Colonic mucosa (tissue), 4 donors: ENCODE measurements at regions not wholly inside any gene's neighbourhood (a gene's known extent, or its start where the extent isn't known, plus 50 kb on each side); places are given as distances from the start of the nearest gene placed in this dataset.

Experiments
- DNase-seq: peaks from one replicate; pipeline ENCODE4 v3.0.0-alpha.2; 2020
- H3K27ac ChIP-seq: fragments of 200-600 bp; one replicate; pipeline ENCODE4 v1.8.0; 2021
- H3K27me3 ChIP-seq: fragments of 200-600 bp; one replicate; pipeline ENCODE4 v1.8.0; 2021
- H3K36me3 ChIP-seq: fragments of 200-600 bp; one replicate; pipeline ENCODE4 v1.8.0; 2021
- H3K4me1 ChIP-seq: fragments of 200-600 bp; one replicate; pipeline ENCODE4 v1.8.0; 2021; ENCODE audit warnings: mild to moderate bottlenecking
- H3K4me3 ChIP-seq: fragments of 200-600 bp; one replicate; pipeline ENCODE4 v1.8.0; 2021
- H3K9ac ChIP-seq, 2 donors: one replicate each; pipeline ENCODE4 v1.7.0; 2013; ENCODE audit warnings: control low read depth in 2 of 2, low read depth in 2 of 2, low read length in 2 of 2
- H3K9me3 ChIP-seq: fragments of 200-600 bp; one replicate; pipeline ENCODE4 v1.8.0; 2021
- intact Hi-C: fragments of 100-400 bp; cut with DNase I; formaldehyde crosslinking; loops from one replicate; pipeline ENCODE4 v1.14.1; 2022
- TF ChIP-seq, protein P1 (sequence below): fragments of 200-600 bp; IDR thresholded peaks from one replicate; pipeline ENCODE4 v1.8.0; 2022; ENCODE audit warnings: antibody characterized with exemption, mild to moderate bottlenecking
- donor health status: healthy.
- donor health status: DM: no; HTN: no; CAD: no.
- donor health status: DM: no; HTN: no; CAD: no.

DNA sequence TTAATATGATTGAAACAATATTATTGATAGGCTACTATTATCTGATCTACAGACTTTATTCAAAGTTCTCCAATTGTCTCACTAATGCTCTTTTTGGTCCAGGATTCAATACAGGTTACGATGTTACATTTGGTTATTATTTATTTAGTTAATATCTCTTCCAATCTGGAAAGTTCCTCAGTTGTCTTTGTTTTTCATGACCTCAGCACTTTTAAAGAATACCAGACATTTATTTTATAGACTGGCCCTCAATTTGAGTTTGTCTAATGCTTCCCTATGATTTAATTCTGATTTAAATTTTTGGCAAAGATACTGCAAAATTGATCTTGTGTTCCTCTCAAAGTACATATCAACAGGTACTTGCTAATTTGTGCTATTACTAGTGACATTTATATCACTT lies 937.4 kb downstream of the KCNMA1 start:
- Histone ChIP-seq H3K4me1 (no peaks in the 10 kb centered on the region), H3K4me3 (no peak overlapping the region), H3K36me3 (no peaks in the 10 kb centered on the region), H3K27ac (no peak overlapping the region), H3K27me3 (no peaks in the 10 kb centered on the region), H3K9ac (no peak overlapping the region), H3K9me3 (no peaks in the 10 kb centered on the region)
- DNase-seq = no peak
- intact Hi-C loops = no loop called here
- TF ChIP-seq, protein P1, sequence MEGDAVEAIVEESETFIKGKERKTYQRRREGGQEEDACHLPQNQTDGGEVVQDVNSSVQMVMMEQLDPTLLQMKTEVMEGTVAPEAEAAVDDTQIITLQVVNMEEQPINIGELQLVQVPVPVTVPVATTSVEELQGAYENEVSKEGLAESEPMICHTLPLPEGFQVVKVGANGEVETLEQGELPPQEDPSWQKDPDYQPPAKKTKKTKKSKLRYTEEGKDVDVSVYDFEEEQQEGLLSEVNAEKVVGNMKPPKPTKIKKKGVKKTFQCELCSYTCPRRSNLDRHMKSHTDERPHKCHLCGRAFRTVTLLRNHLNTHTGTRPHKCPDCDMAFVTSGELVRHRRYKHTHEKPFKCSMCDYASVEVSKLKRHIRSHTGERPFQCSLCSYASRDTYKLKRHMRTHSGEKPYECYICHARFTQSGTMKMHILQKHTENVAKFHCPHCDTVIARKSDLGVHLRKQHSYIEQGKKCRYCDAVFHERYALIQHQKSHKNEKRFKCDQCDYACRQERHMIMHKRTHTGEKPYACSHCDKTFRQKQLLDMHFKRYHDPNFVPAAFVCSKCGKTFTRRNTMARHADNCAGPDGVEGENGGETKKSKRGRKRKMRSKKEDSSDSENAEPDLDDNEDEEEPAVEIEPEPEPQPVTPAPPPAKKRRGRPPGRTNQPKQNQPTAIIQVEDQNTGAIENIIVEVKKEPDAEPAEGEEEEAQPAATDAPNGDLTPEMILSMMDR = no peak

DNA sequence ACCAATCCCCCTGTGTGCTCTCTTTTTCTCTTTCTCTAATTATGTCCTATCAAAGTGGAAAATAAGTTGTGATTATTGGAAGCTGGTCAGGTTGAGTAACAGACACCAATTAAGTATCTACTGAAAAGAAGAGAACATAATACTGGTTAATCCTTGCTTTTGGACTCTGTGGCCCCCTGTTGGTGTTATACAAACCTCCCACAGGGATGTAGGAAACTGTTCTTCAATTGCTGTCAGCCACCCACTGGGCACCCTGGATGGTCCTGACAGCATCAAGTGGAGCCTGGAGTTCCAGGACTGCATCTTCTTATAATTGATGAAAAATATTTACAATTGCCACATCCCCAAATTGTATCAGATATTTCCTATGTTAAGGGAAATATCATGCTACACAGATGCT lies 939.7 kb downstream of the KCNMA1 start:
- DNase-seq = no peak
- Histone ChIP-seq H3K4me1 (no peaks in the 10 kb centered on the region), H3K9me3 (no peaks in the 10 kb centered on the region), H3K36me3 (no peaks in the 10 kb centered on the region), H3K4me3 (no peak overlapping the region), H3K9ac (no peak overlapping the region), H3K27ac (no peak overlapping the region), H3K27me3 (no peaks in the 10 kb centered on the region)
- TF ChIP-seq, protein P1 = no peak
- intact Hi-C loops = no loop called here

DNA sequence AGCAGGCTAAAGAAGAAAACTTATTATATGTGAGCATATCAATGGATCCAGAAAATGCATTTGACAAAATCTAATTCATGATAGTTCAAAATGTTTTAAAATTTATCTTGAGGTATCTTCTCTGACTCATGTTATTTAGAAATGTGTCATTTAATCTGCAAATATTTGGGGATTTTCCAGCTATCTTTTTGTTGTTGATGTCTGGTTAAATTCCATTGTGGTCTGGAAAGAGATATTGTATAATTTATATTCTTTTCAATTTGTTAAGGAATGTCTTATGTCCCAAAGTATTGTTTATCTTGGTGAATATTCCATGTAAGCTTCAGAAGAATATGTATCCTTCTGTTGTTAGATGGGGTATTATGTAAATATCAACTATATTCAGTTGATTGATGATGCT lies 942.5 kb downstream of the KCNMA1 start:
- H3K4me3 ChIP-seq = no peak overlapping the region
- H3K27me3 ChIP-seq = no peaks in the 10 kb centered on the region
- H3K9me3 ChIP-seq = no peaks in the 10 kb centered on the region
- no peak overlapping the region for H3K9ac ChIP-seq
- intact Hi-C loops = no loop called here
- H3K36me3 ChIP-seq = no peaks in the 10 kb centered on the region
- H3K27ac ChIP-seq = no peak overlapping the region
- no peak for DNase-seq
- no peaks in the 10 kb centered on the region for H3K4me1 ChIP-seq
- TF ChIP-seq, protein P1 = no peak

DNA sequence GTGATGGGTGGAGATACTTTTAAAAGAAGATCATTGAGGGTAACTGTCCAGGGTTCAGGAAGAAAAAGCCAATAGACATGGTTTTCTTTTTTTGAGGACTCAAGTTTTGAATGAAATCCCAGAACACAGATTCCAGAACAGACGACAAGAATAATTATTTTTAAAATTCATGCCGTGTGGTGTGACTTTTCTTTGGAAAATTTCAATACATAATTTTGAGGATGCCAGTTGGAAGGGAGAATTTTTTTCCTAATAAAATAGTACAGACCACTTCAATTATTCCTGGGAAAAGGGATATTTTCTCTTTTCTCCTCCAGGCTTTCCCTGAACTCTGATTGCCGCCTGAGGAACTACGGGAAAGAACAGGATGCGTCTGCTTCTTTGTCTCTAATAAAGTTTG lies 951.4 kb downstream of the KCNMA1 start:
- Histone ChIP-seq H3K36me3 (no peaks in the 10 kb centered on the region), H3K4me1 (no peaks in the 10 kb centered on the region), H3K27me3 (no peaks in the 10 kb centered on the region), H3K4me3 (no peak overlapping the region), H3K27ac (no peak overlapping the region), H3K9ac (no peak overlapping the region), H3K9me3 (no peaks in the 10 kb centered on the region)
- intact Hi-C loops = no loop called here
- no peak for DNase-seq
- TF ChIP-seq, protein P1 = no peak

DNA sequence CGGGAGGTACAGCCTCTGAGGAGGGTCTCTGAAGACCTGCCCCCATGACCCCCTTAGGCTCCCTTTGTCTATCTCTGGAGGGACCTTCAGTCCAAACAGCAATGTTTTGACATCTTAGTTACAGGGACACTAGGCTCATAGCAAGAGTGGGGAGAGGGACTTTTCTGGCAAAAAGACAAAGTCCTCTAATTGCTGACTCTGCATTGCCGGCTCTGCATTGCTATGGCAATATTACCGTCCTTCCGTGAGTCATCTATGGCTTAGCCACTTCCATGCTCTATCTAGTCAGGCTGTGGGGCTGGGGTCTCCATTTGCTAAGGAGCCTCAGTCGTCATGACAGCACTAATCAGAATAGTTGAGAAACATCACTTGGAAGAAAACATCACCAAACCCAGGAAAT lies 952.6 kb downstream of the KCNMA1 start:
- no peak overlapping the region for H3K4me3 ChIP-seq
- DNase-seq = no peak
- intact Hi-C loops = no loop called here

More for the DNA sequence above, 952.6 kb downstream of the KCNMA1 start:
- TF ChIP-seq, protein P1 = no peak
- Histone ChIP-seq H3K9ac (no peak overlapping the region), H3K27ac (no peak overlapping the region), H3K9me3 (no peaks in the 10 kb centered on the region), H3K36me3 (no peaks in the 10 kb centered on the region), H3K4me1 (no peaks in the 10 kb centered on the region), H3K27me3 (no peaks in the 10 kb centered on the region)
